H1 (cell line): ENCODE measurements at regions not wholly inside any gene's neighbourhood (a gene's known extent, or its start where the extent isn't known, plus 50 kb on each side); places are given as distances from the start of the nearest gene placed in this dataset.

ENCODE experiments used
- CTCF ChIA-PET: fragments of 300-600 bp; sonication (Branson Sonifier 250); formaldehyde crosslinking; loops from one replicate; lab custom pipeline; 2021; ENCODE audit not compliant: partially characterized antibody; lab: Charles Lee
- POLR2A ChIA-PET: fragments of 300-600 bp; sonication (Branson Sonifier 250); formaldehyde crosslinking; loops from one replicate; lab custom pipeline; 2021; ENCODE audit warnings: inconsistent platforms; ENCODE audit not compliant: partially characterized antibody; lab: Charles Lee
- DNase-seq, 2 experiments: peaks; one replicate each; pipeline versions ENCODE4 v3.0.0 to v3.0.0-alpha.2; 2010 to 2022; ENCODE audit warnings: low spot score in 2 of 2, low read depth in 1 of 2, mixed read lengths in 1 of 2
- FAIRE-seq: peaks from 2 replicates; lab custom pipeline; 2011; peaks lifted over from hg19 to GRCh38; lab: Jason Lieb, UNC
- H2AFZ ChIP-seq: 2 replicates; pipeline ENCODE4 v1.8.1; 2012; ENCODE audit warnings: low read length, inconsistent platforms
- H2AK5ac ChIP-seq: 2 replicates; pipeline ENCODE4 v1.6.1; 2013; ENCODE audit warnings: low read depth, low read length
- H2BK120ac ChIP-seq: replicated peaks from 2 replicates; pipeline ENCODE3; 2013; ENCODE audit warnings: low read depth, low read length, inconsistent platforms
- H2BK12ac ChIP-seq: 2 replicates; pipeline ENCODE4 v1.6.1; 2013; ENCODE audit warnings: low read depth, low read length
- H2BK15ac ChIP-seq: 2 replicates; pipeline ENCODE4 v1.6.1; 2013; ENCODE audit warnings: low read length
- H2BK20ac ChIP-seq: 2 replicates; pipeline ENCODE4 v1.6.1; 2013; ENCODE audit warnings: low read length
- H2BK5ac ChIP-seq: 2 replicates; pipeline ENCODE4 v1.6.1; 2013; ENCODE audit warnings: low read depth, low read length
- H3K14ac ChIP-seq: 2 replicates; pipeline ENCODE4 v1.6.1; 2013; ENCODE audit warnings: inconsistent platforms; ENCODE audit not compliant: insufficient read length
- H3K18ac ChIP-seq: 2 replicates; pipeline ENCODE4 v1.6.1; 2013; ENCODE audit warnings: low read length; ENCODE audit errors: extremely low read depth
- H3K23ac ChIP-seq: 2 replicates; pipeline ENCODE4 v1.6.1; 2013; ENCODE audit warnings: inconsistent platforms; ENCODE audit not compliant: insufficient read length
- H3K23me2 ChIP-seq: 2 replicates; pipeline ENCODE4 v1.6.1; 2013; ENCODE audit warnings: low read depth, low read length
- H3K27ac ChIP-seq: 2 replicates; pipeline ENCODE4 v1.6.1; 2011; ENCODE audit warnings: low read depth, low read length, inconsistent platforms
- H3K27me3 ChIP-seq, 4 experiments: replicated peaks in 1 of 4; 1 replicate in 1 of 4; 2 replicates in 3 of 4; pipeline versions ENCODE4 v1.6.1 to v1.8.1; 2011 to 2013; ENCODE audit warnings: low read length in 3 of 4, mild to moderate bottlenecking in 3 of 4, inconsistent platforms in 2 of 4, mixed read lengths in 2 of 4, moderate library complexity in 1 of 4; ENCODE audit not compliant: control insufficient read depth in 3 of 4, insufficient read depth in 3 of 4; ENCODE audit errors: extremely low read depth in 1 of 4
- H3K36me3 ChIP-seq, 4 experiments: 2 replicates each; pipeline versions ENCODE4 v1.6.1 to v1.8.1; 2011 to 2013; ENCODE audit warnings: mild to moderate bottlenecking in 4 of 4, low read length in 3 of 4, moderate library complexity in 2 of 4, control low read depth in 1 of 4, inconsistent platforms in 1 of 4; ENCODE audit not compliant: insufficient read depth in 4 of 4, control insufficient read depth in 2 of 4
- H3K4ac ChIP-seq: replicated peaks from 2 replicates; pipeline ENCODE3; 2013; ENCODE audit warnings: low read length, low read depth, mixed read lengths, inconsistent platforms; ENCODE audit not compliant: insufficient read length
- H3K4me1 ChIP-seq, 4 experiments: replicated peaks in 1 of 4; 1 replicate in 1 of 4; 2 replicates in 3 of 4; pipeline versions ENCODE4 v1.6.1 to v1.8.1; 2011 to 2013; ENCODE audit warnings: low read length in 3 of 4, inconsistent platforms in 2 of 4, mixed read lengths in 1 of 4; ENCODE audit not compliant: insufficient read depth in 4 of 4, control insufficient read depth in 3 of 4
- H3K4me2 ChIP-seq, 2 experiments: 2 replicates each; pipeline versions ENCODE4 v1.6.1 to v1.8.1; 2011 to 2013; ENCODE audit warnings: low read depth in 2 of 2, low read length in 2 of 2, control low read depth in 1 of 2, inconsistent platforms in 1 of 2, mild to moderate bottlenecking in 1 of 2; ENCODE audit not compliant: insufficient read depth in 1 of 2
- H3K4me3 ChIP-seq, 4 experiments: fragments of 200-600, 300-600 bp in 1 of 4; sonication (generic), shearing (Covaris generic), sonication (Bioruptor Twin) in 1 of 4; 2 replicates each; pipeline versions ENCODE4 v1.5.1 to v1.8.1; 2011 to 2016; ENCODE audit warnings: low read length in 4 of 4, low read depth in 3 of 4, control low read depth in 2 of 4, inconsistent platforms in 2 of 4, mild to moderate bottlenecking in 2 of 4, mixed read lengths in 1 of 4, moderate library complexity in 1 of 4; ENCODE audit not compliant: insufficient read depth in 2 of 4; ENCODE audit errors: extremely low read depth in 1 of 4
- H3K56ac ChIP-seq: replicated peaks from 2 replicates; pipeline ENCODE3; 2013; ENCODE audit warnings: low read depth, mild to moderate bottlenecking, mixed read lengths, low read length, inconsistent platforms; ENCODE audit not compliant: insufficient read length
- H3K79me1 ChIP-seq: 2 replicates; pipeline ENCODE4 v1.6.1; 2013; ENCODE audit warnings: low read depth, low read length, control low read depth
- H3K79me2 ChIP-seq, 2 experiments: 2 replicates each; pipeline versions ENCODE4 v1.6.1 to v1.8.1; 2012 to 2013; ENCODE audit warnings: low read length in 2 of 2, mild to moderate bottlenecking in 2 of 2, inconsistent platforms in 1 of 2; ENCODE audit not compliant: insufficient read depth in 2 of 2, control insufficient read depth in 1 of 2
- H3K9ac ChIP-seq, 4 experiments: replicated peaks in 1 of 4; 1 replicate in 1 of 4; 2 replicates in 3 of 4; pipeline versions ENCODE4 v1.6.1 to v1.8.1; 2011 to 2013; ENCODE audit warnings: low read depth in 3 of 4, low read length in 3 of 4, control low read depth in 2 of 4, mild to moderate bottlenecking in 2 of 4, moderate library complexity in 2 of 4, inconsistent platforms in 1 of 4; ENCODE audit errors: extremely low read depth in 1 of 4
- H3K9me3 ChIP-seq, 2 experiments: 2 replicates each; pipeline versions ENCODE4 v1.6.1 to v1.8.1; 2012 to 2013; ENCODE audit warnings: mild to moderate bottlenecking in 2 of 2, moderate library complexity in 2 of 2, control low read depth in 1 of 2, inconsistent platforms in 1 of 2, low read depth in 1 of 2, low read length in 1 of 2, mixed read lengths in 1 of 2; ENCODE audit not compliant: insufficient read depth in 2 of 2
- H4K20me1 ChIP-seq, 2 experiments: replicated peaks in 1 of 2; 2 replicates each; pipeline versions ENCODE3 to v1.8.1; 2011 to 2013; ENCODE audit warnings: inconsistent platforms in 2 of 2, low read length in 2 of 2, mild to moderate bottlenecking in 1 of 2; ENCODE audit not compliant: insufficient read depth in 2 of 2, control insufficient read depth in 1 of 2
- H4K5ac ChIP-seq: 2 replicates; pipeline ENCODE4 v1.6.1; 2013; ENCODE audit warnings: low read length, low read depth, mixed read lengths, inconsistent platforms; ENCODE audit not compliant: insufficient read length
- H4K8ac ChIP-seq: 2 replicates; pipeline ENCODE4 v1.8.0; 2013; ENCODE audit warnings: mild to moderate bottlenecking, moderate library complexity, low read length, inconsistent platforms; ENCODE audit not compliant: insufficient read depth; ENCODE audit errors: extremely low read depth
- H4K91ac ChIP-seq: replicated peaks from 2 replicates; pipeline ENCODE3; 2013; ENCODE audit warnings: low read length, mixed read lengths, inconsistent platforms; ENCODE audit not compliant: insufficient read length
- CBX5 ChIP-seq: fragments of 300-800, 300-1000 bp; sonication (generic); IDR thresholded peaks from 2 replicates; pipeline ENCODE4 v1.7.1; 2016; ENCODE audit warnings: antibody characterized with exemption, low read length, low read depth
- CEBPB ChIP-seq: IDR thresholded peaks from 2 replicates; pipeline ENCODE4 v1.6.1; 2012; ENCODE audit warnings: low read depth, low read length
- CTBP2 ChIP-seq: IDR thresholded peaks from 2 replicates; pipeline ENCODE4 v1.7.0; 2011; ENCODE audit warnings: borderline replicate concordance, mild to moderate bottlenecking, moderate library complexity, mixed read lengths, low read length; ENCODE audit not compliant: insufficient read depth, insufficient read length
- GABPA ChIP-seq: IDR thresholded peaks from 2 replicates; pipeline ENCODE4 v1.6.1; 2011; ENCODE audit warnings: mild to moderate bottlenecking, low read length, moderate library complexity, borderline replicate concordance; ENCODE audit not compliant: insufficient read depth
- KDM5A ChIP-seq: fragments of 200-600 bp; IDR thresholded peaks from 2 replicates; pipeline ENCODE4 v1.7.1; 2012; ENCODE audit warnings: mild to moderate bottlenecking, low read length, inconsistent platforms, mixed read lengths
- MAFK ChIP-seq: IDR thresholded peaks from 2 replicates; pipeline ENCODE4 v1.6.1; 2012; ENCODE audit warnings: low read depth, mild to moderate bottlenecking, improper control_type of control experiment, low read length
- SIN3A ChIP-seq, 2 experiments: IDR thresholded peaks in 1 of 2; conservative IDR thresholded peaks in 1 of 2; 2 replicates each; pipeline ENCODE4 v1.6.1; 2011 to 2012; ENCODE audit warnings: low read length in 2 of 2, improper control_type of control experiment in 1 of 2, low read depth in 1 of 2, mild to moderate bottlenecking in 1 of 2
- SP4 ChIP-seq: IDR thresholded peaks from 2 replicates; pipeline ENCODE4 v1.6.1; 2012; ENCODE audit warnings: low read length, inconsistent platforms
- TCF12 ChIP-seq: IDR thresholded peaks from 2 replicates; pipeline ENCODE4 v1.6.1; 2011; ENCODE audit warnings: low read depth, mild to moderate bottlenecking, low read length
- TEAD4 ChIP-seq: IDR thresholded peaks from 2 replicates; pipeline ENCODE4 v1.6.1; 2012; ENCODE audit warnings: low read depth, low read length, inconsistent platforms, mixed read lengths
- ZNF274 ChIP-seq: IDR thresholded peaks from 2 replicates; pipeline ENCODE4 v1.7.0; 2012; ENCODE audit warnings: low read length, borderline replicate concordance; ENCODE audit errors: extremely low read depth
- WGBS, 2 experiments: shearing (Covaris generic) in 1 of 2; methylation state at CpG; one replicate each; pipeline versions ENCODE4 v1.1.6 to v1.1.7; 2013 to 2015; ENCODE audit warnings: low lambda C conversion rate in 2 of 2, mixed read lengths in 2 of 2, inconsistent platforms in 1 of 2, low coverage in 1 of 2, missing lambda C conversion rate in 1 of 2; ENCODE audit not compliant: insufficient replicate concordance in 2 of 2, insufficient coverage in 1 of 2, insufficient read length in 1 of 2; ENCODE audit errors: extremely low coverage in 1 of 2, missing lambda C conversion rate in 1 of 2; 5-methylcytosine and 5-hydroxymethylcytosine counted together
- TF ChIP-seq, protein P1 (sequence below): IDR thresholded peaks from 2 replicates; pipeline ENCODE4 v1.6.1; 2012; ENCODE audit warnings: low read length, inconsistent platforms
- TF ChIP-seq, protein P2 (sequence below): IDR thresholded peaks from 2 replicates; pipeline ENCODE4 v1.6.1; 2012; ENCODE audit warnings: inconsistent platforms

DNA sequence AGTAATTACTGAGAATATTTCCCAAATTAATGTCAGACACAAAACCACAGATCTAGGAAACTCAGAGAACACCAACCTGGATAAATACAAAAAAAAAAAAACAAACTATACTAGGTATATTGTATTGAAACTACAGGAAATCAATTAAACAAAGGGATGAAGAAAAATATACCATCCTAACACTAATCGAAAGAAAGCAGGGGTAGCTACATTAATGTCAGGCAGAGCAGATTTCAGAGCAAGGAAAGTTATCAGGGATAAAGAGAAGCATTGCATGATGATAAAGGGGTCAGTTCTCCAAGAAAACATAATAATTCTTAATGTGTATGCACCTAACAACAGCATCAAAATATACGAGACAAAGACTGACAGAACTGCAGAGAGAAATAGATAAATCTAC lies 89.9 kb downstream of the TOMM20 start:
- H3K79me2 ChIP-seq: no peaks in the 10 kb centered on the region
- no peaks in the 10 kb centered on the region for H4K20me1 ChIP-seq
- no peak overlapping the region for H3K56ac ChIP-seq
- ChIA-PET POLR2A (no interaction called here), CTCF (interaction anchor here (0.6 to 1.0 kb wide), 5 partner anchors 12 to 830 kb away, joined by 3 to 4 read pairs (median 3); no protein-coding TSS in a partner anchor)
- H4K8ac ChIP-seq: no peak overlapping the region
- H3K4ac ChIP-seq: no peak overlapping the region
- no peak overlapping the region for H2BK15ac ChIP-seq
- H3K23ac ChIP-seq: no peak overlapping the region
- 94% methylated on average over 2 of the region's 2 CpGs; no CpG with 5 or more reads in 1 of the 2 experiments for WGBS, 2 experiments
- no peaks in the 10 kb centered on the region for H3K23me2 ChIP-seq
- H2BK5ac ChIP-seq: no peak overlapping the region
- no peaks in the 10 kb centered on the region for H3K4me1 ChIP-seq
- H3K4me2 ChIP-seq: no peak overlapping the region
- H3K27me3 ChIP-seq: no peaks in the 10 kb centered on the region
- H3K18ac ChIP-seq: no peak overlapping the region
- no peak overlapping the region for H4K5ac ChIP-seq
- H2AFZ ChIP-seq: no peak overlapping the region
- no peak for DNase-seq
- H2AK5ac ChIP-seq: no peak overlapping the region
- H2BK20ac ChIP-seq: no peak overlapping the region
- H3K79me1 ChIP-seq: no peaks in the 10 kb centered on the region
- H3K36me3 ChIP-seq: no peaks in the 10 kb centered on the region
- no peak overlapping the region for H2BK12ac ChIP-seq
- H3K4me3 ChIP-seq: no peak overlapping the region
- H3K27ac ChIP-seq: no peak overlapping the region
- H3K14ac ChIP-seq: no peak overlapping the region
- no peak for FAIRE-seq
- H3K9me3 ChIP-seq: peaks cover 0 to 4% of the 10 kb centered on the region in 2 experiments; a peak in 2 of 4 replicates
- H2BK120ac ChIP-seq: no peak overlapping the region
- H4K91ac ChIP-seq: no peak overlapping the region
- no peak overlapping the region for H3K9ac ChIP-seq
- TF ChIP-seq CTBP2 (no peak), CBX5 (no peak), ZNF274 (no peak), SIN3A (conservative IDR thresholded peaks at IDR 0.05 in 1 of 2, IDR thresholded peaks at IDR 0.05 in 1 of 2; ENCODE audit: low read depth in 1 of 2, low read length in 2 of 2) (no peak), CEBPB (no peak), GABPA (no peak), KDM5A (no peak), TEAD4 (no peak), MAFK (no peak), TCF12 (no peak), SP4 (no peak)
- TF ChIP-seq, protein P1, sequence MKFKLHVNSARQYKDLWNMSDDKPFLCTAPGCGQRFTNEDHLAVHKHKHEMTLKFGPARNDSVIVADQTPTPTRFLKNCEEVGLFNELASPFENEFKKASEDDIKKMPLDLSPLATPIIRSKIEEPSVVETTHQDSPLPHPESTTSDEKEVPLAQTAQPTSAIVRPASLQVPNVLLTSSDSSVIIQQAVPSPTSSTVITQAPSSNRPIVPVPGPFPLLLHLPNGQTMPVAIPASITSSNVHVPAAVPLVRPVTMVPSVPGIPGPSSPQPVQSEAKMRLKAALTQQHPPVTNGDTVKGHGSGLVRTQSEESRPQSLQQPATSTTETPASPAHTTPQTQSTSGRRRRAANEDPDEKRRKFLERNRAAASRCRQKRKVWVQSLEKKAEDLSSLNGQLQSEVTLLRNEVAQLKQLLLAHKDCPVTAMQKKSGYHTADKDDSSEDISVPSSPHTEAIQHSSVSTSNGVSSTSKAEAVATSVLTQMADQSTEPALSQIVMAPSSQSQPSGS: no peak
- TF ChIP-seq, protein P2, sequence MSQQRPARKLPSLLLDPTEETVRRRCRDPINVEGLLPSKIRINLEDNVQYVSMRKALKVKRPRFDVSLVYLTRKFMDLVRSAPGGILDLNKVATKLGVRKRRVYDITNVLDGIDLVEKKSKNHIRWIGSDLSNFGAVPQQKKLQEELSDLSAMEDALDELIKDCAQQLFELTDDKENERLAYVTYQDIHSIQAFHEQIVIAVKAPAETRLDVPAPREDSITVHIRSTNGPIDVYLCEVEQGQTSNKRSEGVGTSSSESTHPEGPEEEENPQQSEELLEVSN: no peak
